Vagina (tissue), 2 donors: ENCODE measurements at regions not wholly inside any gene's neighbourhood (a gene's known extent, or its start where the extent isn't known, plus 50 kb on each side); places are given as distances from the start of the nearest gene placed in this dataset.

ENCODE experiments used
- DNase-seq, 2 donors: peaks; one replicate each; pipeline ENCODE4 v3.0.0-alpha.2; 2017; ENCODE audit errors: extremely low spot score in 2 of 2
- H3K27ac ChIP-seq: fragments of 200-600 bp; sonication (generic); one replicate; pipeline ENCODE4 v1.5.1; 2019
- H3K27me3 ChIP-seq: fragments of 200-600 bp; sonication (generic); one replicate; pipeline ENCODE4 v1.5.1; 2019
- H3K36me3 ChIP-seq, 2 donors: fragments of 200-600 bp; sonication (generic); one replicate each; pipeline ENCODE4 v1.5.1; 2017 to 2019
- H3K4me1 ChIP-seq: fragments of 200-600 bp; sonication (generic); one replicate; pipeline ENCODE4 v1.5.1; 2019
- H3K4me3 ChIP-seq, 2 donors: fragments of 200-600 bp; sonication (generic); 1 replicate in 1 of 2; 2 replicates in 1 of 2; pipeline ENCODE4 v1.5.1; 2016 to 2019
- H3K9me3 ChIP-seq: fragments of 200-600 bp; sonication (generic); one replicate; pipeline ENCODE4 v1.5.1; 2019
- POLR2A ChIP-seq, 2 donors: fragments of 450-650 bp; IDR thresholded peaks; one replicate each; pipeline ENCODE4 v1.6.1; 2017; ENCODE audit warnings: antibody characterized with exemption in 2 of 2, mild to moderate bottlenecking in 2 of 2, moderate library complexity in 2 of 2
- POLR2AphosphoS5 ChIP-seq, 2 donors: sonication (generic); formaldehyde crosslinking; IDR thresholded peaks; one replicate each; pipeline ENCODE4 v1.9.0; 2017; ENCODE audit warnings: antibody characterized with exemption in 2 of 2, mild to moderate bottlenecking in 2 of 2, low read depth in 1 of 2; ENCODE audit not compliant: insufficient read depth in 1 of 2
- intact Hi-C: fragments of 100-400 bp; cut with DNase I; formaldehyde crosslinking; loops from one replicate; pipeline ENCODE4 v1.15.1; 2023
- TF ChIP-seq, protein P1 (sequence below), 3 experiments: fragments of 450-650 bp in 2 of 3; fragments of 200-600 bp in 1 of 3; sonication (generic) in 1 of 3; IDR thresholded peaks; one replicate each; pipeline ENCODE4 v1.5.1; 2017 to 2019; ENCODE audit warnings: antibody characterized with exemption in 3 of 3, mild to moderate bottlenecking in 2 of 3, moderate library complexity in 2 of 3

DNA sequence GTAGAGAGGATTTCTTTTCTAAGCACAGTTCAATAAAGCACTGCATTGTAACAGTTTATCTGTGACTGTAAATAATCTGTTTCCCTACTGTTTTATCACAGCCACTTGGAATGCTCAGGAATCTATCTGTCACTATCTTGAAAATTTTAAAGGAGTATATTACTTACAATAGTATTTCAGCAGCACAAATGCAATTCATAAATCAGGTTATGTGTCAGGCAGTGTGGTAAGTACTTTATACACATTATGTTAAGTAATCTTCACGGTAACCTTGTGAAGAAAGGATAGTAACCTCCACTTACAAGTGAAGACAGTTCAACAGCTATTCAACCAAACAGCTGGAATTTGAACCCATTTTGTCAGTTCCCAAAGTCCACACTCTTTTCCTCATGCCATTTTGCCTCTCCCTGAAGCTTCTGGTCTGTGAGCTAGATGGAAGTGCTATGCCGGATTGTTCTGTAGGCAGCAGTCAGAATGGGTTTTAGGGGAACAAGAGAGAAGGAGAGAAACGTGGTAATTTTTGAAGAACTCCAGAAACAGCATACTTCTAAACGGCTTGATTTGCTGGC is 125.0 kb downstream of the KLF12 start:
- intact Hi-C loops, result no loop called here
- Histone ChIP-seq H3K36me3 (no peaks in the 10 kb centered on the region), H3K27ac (no peak overlapping the region), H3K4me3 (no peak overlapping the region), H3K4me1 (no peaks in the 10 kb centered on the region), H3K27me3 (no peaks in the 10 kb centered on the region), H3K9me3 (no peaks in the 10 kb centered on the region)
- TF ChIP-seq POLR2A (IDR thresholded peaks at IDR 0.05), result no peak
- TF ChIP-seq, protein P1, sequence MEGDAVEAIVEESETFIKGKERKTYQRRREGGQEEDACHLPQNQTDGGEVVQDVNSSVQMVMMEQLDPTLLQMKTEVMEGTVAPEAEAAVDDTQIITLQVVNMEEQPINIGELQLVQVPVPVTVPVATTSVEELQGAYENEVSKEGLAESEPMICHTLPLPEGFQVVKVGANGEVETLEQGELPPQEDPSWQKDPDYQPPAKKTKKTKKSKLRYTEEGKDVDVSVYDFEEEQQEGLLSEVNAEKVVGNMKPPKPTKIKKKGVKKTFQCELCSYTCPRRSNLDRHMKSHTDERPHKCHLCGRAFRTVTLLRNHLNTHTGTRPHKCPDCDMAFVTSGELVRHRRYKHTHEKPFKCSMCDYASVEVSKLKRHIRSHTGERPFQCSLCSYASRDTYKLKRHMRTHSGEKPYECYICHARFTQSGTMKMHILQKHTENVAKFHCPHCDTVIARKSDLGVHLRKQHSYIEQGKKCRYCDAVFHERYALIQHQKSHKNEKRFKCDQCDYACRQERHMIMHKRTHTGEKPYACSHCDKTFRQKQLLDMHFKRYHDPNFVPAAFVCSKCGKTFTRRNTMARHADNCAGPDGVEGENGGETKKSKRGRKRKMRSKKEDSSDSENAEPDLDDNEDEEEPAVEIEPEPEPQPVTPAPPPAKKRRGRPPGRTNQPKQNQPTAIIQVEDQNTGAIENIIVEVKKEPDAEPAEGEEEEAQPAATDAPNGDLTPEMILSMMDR (IDR thresholded peaks at IDR 0.05), result no peak
- no peak for TF ChIP-seq POLR2AphosphoS5 (IDR thresholded peaks at IDR 0.05; ENCODE audit: insufficient read depth in 1 of 2, low read depth in 1 of 2)
- no peak for DNase-seq

DNA sequence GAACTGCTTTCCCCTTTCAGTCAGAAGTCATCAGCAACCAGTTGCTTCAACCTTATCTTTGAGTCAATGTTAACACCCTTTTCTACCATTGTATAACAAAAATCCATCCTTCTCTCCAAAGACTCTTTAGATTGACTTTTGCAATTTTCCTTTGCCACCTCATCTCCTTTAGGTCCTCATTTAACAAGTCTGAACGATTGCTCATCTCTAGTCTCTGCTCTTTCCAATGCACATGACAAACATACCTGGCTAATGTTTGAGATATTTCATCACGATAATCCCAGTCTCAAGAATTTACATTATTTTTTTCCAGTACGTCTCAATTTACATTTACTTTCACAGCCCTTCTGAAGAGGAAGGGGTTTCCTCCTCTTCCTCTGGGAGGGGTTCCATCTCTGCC is 127.5 kb downstream of the KLF12 start:
- TF ChIP-seq, protein P1 (IDR thresholded peaks at IDR 0.05), result no peak
- no peak for TF ChIP-seq POLR2AphosphoS5 (IDR thresholded peaks at IDR 0.05; ENCODE audit: insufficient read depth in 1 of 2, low read depth in 1 of 2)
- no peak for TF ChIP-seq POLR2A (IDR thresholded peaks at IDR 0.05)
- intact Hi-C loops, result no loop called here

DNA sequence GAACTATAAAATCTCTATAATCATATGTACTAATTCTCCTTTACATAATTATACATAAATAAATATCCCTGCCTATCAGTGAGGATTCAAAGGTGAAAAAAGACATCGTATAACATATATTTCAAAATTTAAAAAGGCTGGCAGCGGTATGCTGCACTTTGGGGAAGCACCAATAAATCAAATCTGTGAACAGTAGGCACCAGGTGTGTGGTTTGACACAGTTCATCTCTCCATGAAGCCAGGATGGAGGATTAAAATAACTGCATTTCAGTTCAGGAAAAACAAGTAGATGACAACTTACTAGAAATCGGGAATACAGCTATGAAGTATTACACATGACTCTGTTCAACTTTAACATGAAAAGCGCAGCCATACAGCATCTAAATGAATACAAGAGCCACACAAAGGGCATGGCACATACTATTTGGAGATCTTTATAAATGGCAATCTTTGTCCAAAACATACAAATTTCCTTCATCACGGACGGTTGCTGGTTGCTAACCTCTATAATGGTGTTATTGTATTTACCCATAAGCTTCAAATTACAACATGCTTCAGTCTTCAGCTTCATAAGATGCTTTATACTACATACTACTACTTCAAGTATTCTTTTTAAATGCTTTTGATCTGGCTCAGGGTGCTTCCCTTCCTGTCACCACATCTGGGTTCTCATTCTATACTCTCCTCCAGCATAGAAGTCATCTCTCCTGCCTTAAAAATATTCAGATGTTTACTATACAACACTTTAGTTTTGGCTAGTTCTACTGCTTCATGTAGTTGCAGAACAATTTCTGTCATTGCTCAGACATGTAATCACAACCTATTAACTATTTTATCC is 128.7 kb downstream of the KLF12 start:
- DNase-seq, result no peak
- Histone ChIP-seq H3K36me3 (no peaks in the 10 kb centered on the region), H3K9me3 (no peaks in the 10 kb centered on the region), H3K4me1 (no peaks in the 10 kb centered on the region), H3K27ac (no peak overlapping the region), H3K27me3 (no peaks in the 10 kb centered on the region), H3K4me3 (no peak overlapping the region)
- no peak for TF ChIP-seq POLR2AphosphoS5 (IDR thresholded peaks at IDR 0.05; ENCODE audit: insufficient read depth in 1 of 2, low read depth in 1 of 2)
- TF ChIP-seq POLR2A (IDR thresholded peaks at IDR 0.05), result no peak
- TF ChIP-seq, protein P1 (IDR thresholded peaks at IDR 0.05), result no peak
- intact Hi-C loops, result no loop called here

More for the DNA sequence above, 127.5 kb downstream of the KLF12 start:
- Histone ChIP-seq H3K27me3 (no peaks in the 10 kb centered on the region), H3K9me3 (no peaks in the 10 kb centered on the region), H3K27ac (no peak overlapping the region), H3K4me1 (no peaks in the 10 kb centered on the region), H3K36me3 (no peaks in the 10 kb centered on the region), H3K4me3 (no peak overlapping the region)
- no peak for DNase-seq

DNA sequence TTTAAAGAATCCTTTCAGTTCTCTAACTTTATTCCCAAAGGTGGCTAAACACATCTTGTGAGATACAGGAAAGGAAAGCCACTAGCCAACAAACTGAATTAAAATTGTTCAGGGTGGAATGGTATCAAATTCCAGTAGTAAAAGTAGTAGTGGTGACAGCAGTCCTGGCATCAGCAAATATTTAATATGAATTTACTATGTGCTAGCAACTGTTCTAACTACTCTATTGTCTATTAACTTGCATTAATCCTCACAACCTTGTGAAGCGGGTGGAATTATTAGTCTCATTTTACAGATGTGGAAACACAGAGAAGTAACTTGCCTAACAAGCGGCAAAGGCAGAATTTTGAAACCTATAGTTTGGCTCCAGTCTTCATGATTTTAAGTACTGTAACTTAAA is 130.1 kb downstream of the KLF12 start:
- Histone ChIP-seq H3K36me3 (no peaks in the 10 kb centered on the region), H3K4me1 (no peaks in the 10 kb centered on the region), H3K27me3 (no peaks in the 10 kb centered on the region), H3K9me3 (no peaks in the 10 kb centered on the region), H3K4me3 (no peak overlapping the region), H3K27ac (no peak overlapping the region)
- DNase-seq, result no peak
- intact Hi-C loops, result no loop called here
- TF ChIP-seq POLR2A (IDR thresholded peaks at IDR 0.05), result no peak
- TF ChIP-seq, protein P1 (IDR thresholded peaks at IDR 0.05), result no peak
- no peak for TF ChIP-seq POLR2AphosphoS5 (IDR thresholded peaks at IDR 0.05; ENCODE audit: insufficient read depth in 1 of 2, low read depth in 1 of 2)

DNA sequence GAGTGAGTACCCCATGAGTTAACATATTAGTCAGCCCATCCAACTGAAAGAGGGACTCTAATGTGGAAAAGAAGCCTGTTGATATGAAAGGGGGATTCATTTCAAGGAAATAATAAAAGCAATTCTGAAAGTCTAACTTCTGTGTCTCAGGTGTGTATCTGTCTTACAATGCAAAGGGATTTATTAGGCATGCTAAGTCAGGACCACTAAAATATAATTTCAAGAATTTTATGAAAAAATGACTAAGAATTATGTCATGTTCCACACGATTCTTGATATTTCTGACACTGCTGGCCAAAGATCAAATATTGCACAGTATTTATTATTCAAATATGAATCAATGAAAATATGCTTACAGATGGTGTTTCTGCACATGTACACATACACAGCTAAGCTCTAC is 130.8 kb downstream of the KLF12 start:
- Histone ChIP-seq H3K27ac (no peak overlapping the region), H3K36me3 (no peaks in the 10 kb centered on the region), H3K27me3 (no peaks in the 10 kb centered on the region), H3K9me3 (no peaks in the 10 kb centered on the region), H3K4me1 (no peaks in the 10 kb centered on the region), H3K4me3 (no peak overlapping the region)
- no peak for TF ChIP-seq POLR2A (IDR thresholded peaks at IDR 0.05)
- intact Hi-C loops, result no loop called here
- no peak for DNase-seq
